ENCODE measurements at regions not wholly inside any gene's neighbourhood (a gene's known extent, or its start where the extent isn't known, plus 50 kb on each side); places are given as distances from the start of the nearest gene placed in this dataset.
A peak's percentile ranks its signal among the peaks of the same experiment; 100 is the strongest.

DNA sequence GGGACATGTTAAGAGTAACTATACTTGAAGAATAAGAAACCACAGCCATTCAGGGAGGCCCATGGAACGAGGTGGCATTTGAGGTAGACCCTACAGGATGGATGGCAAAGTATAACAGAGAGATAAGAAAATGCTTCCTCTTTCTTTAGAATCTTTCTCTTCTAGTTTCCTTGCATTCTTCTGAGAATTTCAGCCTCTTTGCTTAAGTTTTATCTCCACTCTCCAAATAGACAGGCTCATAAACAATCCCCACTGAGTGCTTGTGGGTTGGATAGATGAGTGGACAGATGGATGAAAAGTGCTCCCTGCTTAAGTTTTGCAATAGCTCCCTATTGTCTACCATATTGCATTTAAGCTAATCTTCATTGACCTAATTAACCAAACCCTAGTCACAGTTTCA, 103.7 kb downstream of the MEX3B start (continued):
- TF ChIP-seq, protein P1, sequence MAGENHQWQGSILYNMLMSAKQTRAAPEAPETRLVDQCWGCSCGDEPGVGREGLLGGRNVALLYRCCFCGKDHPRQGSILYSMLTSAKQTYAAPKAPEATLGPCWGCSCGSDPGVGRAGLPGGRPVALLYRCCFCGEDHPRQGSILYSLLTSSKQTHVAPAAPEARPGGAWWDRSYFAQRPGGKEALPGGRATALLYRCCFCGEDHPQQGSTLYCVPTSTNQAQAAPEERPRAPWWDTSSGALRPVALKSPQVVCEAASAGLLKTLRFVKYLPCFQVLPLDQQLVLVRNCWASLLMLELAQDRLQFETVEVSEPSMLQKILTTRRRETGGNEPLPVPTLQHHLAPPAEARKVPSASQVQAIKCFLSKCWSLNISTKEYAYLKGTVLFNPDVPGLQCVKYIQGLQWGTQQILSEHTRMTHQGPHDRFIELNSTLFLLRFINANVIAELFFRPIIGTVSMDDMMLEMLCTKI (IDR thresholded peaks at IDR 0.05; ENCODE audit: partially characterized antibody): no peak
- no peak for TF ChIP-seq YBX1 (IDR thresholded peaks at IDR 0.05)
- no peak for TF ChIP-seq SMAD3 (CRISPR knock-in tag; conservative IDR thresholded peaks at IDR 0.05)
- no peak for TF ChIP-seq ZNF77 (CRISPR knock-in tag; IDR thresholded peaks at IDR 0.05)
- TF ChIP-seq PHF20 (IDR thresholded peaks at IDR 0.05; ENCODE audit: partially characterized antibody): no peak
- TF ChIP-seq ZNF696 (CRISPR knock-in tag; conservative IDR thresholded peaks at IDR 0.05): no peak
- TF ChIP-seq BCL6 (CRISPR knock-in tag; IDR thresholded peaks at IDR 0.05): no peak
- TF ChIP-seq YY1 (IDR thresholded peaks at IDR 0.05; ENCODE audit: borderline replicate concordance in 1 of 3, control insufficient read depth in 1 of 3, extremely low read depth in 1 of 3, insufficient read depth in 3 of 3, insufficient read length in 1 of 3, insufficient replicate concordance in 2 of 3, low read depth in 1 of 3, low read length in 2 of 3): no peak
- TF ChIP-seq DDX20 (tag; IDR thresholded peaks at IDR 0.05; ENCODE audit: low read depth): no peak
- TF ChIP-seq, protein P2, sequence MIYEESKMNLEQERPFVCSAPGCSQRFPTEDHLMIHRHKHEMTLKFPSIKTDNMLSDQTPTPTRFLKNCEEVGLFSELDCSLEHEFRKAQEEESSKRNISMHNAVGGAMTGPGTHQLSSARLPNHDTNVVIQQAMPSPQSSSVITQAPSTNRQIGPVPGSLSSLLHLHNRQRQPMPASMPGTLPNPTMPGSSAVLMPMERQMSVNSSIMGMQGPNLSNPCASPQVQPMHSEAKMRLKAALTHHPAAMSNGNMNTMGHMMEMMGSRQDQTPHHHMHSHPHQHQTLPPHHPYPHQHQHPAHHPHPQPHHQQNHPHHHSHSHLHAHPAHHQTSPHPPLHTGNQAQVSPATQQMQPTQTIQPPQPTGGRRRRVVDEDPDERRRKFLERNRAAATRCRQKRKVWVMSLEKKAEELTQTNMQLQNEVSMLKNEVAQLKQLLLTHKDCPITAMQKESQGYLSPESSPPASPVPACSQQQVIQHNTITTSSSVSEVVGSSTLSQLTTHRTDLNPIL (CRISPR knock-in tag; IDR thresholded peaks at IDR 0.05): no peak
- TF ChIP-seq SNRNP70 (optimal IDR thresholded peaks at IDR 0.05; ENCODE audit: low read depth, low read length): no peak
- no peak for TF ChIP-seq CAMTA2 (CRISPR knock-in tag; conservative IDR thresholded peaks at IDR 0.05)
- TF ChIP-seq TBP (optimal IDR thresholded peaks at IDR 0.05; ENCODE audit: low read depth, low read length): no peak
- TF ChIP-seq CTBP1 (IDR thresholded peaks at IDR 0.05; ENCODE audit: borderline replicate concordance): peak; percentile 83
- TF ChIP-seq, protein P3, sequence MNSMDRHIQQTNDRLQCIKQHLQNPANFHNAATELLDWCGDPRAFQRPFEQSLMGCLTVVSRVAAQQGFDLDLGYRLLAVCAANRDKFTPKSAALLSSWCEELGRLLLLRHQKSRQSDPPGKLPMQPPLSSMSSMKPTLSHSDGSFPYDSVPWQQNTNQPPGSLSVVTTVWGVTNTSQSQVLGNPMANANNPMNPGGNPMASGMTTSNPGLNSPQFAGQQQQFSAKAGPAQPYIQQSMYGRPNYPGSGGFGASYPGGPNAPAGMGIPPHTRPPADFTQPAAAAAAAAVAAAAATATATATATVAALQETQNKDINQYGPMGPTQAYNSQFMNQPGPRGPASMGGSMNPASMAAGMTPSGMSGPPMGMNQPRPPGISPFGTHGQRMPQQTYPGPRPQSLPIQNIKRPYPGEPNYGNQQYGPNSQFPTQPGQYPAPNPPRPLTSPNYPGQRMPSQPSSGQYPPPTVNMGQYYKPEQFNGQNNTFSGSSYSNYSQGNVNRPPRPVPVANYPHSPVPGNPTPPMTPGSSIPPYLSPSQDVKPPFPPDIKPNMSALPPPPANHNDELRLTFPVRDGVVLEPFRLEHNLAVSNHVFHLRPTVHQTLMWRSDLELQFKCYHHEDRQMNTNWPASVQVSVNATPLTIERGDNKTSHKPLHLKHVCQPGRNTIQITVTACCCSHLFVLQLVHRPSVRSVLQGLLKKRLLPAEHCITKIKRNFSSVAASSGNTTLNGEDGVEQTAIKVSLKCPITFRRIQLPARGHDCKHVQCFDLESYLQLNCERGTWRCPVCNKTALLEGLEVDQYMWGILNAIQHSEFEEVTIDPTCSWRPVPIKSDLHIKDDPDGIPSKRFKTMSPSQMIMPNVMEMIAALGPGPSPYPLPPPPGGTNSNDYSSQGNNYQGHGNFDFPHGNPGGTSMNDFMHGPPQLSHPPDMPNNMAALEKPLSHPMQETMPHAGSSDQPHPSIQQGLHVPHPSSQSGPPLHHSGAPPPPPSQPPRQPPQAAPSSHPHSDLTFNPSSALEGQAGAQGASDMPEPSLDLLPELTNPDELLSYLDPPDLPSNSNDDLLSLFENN (IDR thresholded peaks at IDR 0.05; ENCODE audit: low read depth in 2 of 2, low read length in 2 of 2): peak in 1 of 2 experiments; percentile 63; a peak in 1 of 4 replicates
- no peak for TF ChIP-seq IRF2 (CRISPR knock-in tag; IDR thresholded peaks at IDR 0.05)
- no peak for TF ChIP-seq ZNF133 (CRISPR knock-in tag; IDR thresholded peaks at IDR 0.05)
- TF ChIP-seq RBFOX2 (IDR thresholded peaks at IDR 0.05; ENCODE audit: low read depth, low read length): no peak
- no peak for TF ChIP-seq HDGF (IDR thresholded peaks at IDR 0.05)
- TF ChIP-seq NR1H2 (CRISPR knock-in tag; IDR thresholded peaks at IDR 0.05): no peak
- TF ChIP-seq ZNF134 (CRISPR knock-in tag; conservative IDR thresholded peaks at IDR 0.05): no peak
- no peak for TF ChIP-seq ZBTB8A (IDR thresholded peaks at IDR 0.05; ENCODE audit: partially characterized antibody)
- no peak for TF ChIP-seq ZNF24 (IDR thresholded peaks at IDR 0.05)
- TF ChIP-seq, protein P4, sequence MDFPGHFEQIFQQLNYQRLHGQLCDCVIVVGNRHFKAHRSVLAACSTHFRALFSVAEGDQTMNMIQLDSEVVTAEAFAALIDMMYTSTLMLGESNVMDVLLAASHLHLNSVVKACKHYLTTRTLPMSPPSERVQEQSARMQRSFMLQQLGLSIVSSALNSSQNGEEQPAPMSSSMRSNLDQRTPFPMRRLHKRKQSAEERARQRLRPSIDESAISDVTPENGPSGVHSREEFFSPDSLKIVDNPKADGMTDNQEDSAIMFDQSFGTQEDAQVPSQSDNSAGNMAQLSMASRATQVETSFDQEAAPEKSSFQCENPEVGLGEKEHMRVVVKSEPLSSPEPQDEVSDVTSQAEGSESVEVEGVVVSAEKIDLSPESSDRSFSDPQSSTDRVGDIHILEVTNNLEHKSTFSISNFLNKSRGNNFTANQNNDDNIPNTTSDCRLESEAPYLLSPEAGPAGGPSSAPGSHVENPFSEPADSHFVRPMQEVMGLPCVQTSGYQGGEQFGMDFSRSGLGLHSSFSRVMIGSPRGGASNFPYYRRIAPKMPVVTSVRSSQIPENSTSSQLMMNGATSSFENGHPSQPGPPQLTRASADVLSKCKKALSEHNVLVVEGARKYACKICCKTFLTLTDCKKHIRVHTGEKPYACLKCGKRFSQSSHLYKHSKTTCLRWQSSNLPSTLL (IDR thresholded peaks at IDR 0.05): no peak
